ENCODE measurements at regions not wholly inside any gene's neighbourhood (a gene's known extent, or its start where the extent isn't known, plus 50 kb on each side); places are given as distances from the start of the nearest gene placed in this dataset.
"Not testable (repeated sequence)": the region's sequence is repeated elsewhere in the genome, so short reads cannot be mapped to it uniquely, and the experiment has no call there.

GRCh38 chr1:58051187-58051586, 495.3 kb downstream of the OMA1 start:
- not testable (repeated sequence) for DNase-seq

- DNase-seq: no peak
Measured at GRCh38 chr1:58047265-58047858, 499.2 kb downstream of the OMA1 start.

GRCh38 chr1:58045094-58045705, 501.3 kb downstream of the OMA1 start:
- no peak for DNase-seq

GRCh38 chr1:58041621-58042020, 504.9 kb downstream of the OMA1 start:
- no peak for DNase-seq

GRCh38 chr1:58038574-58038973, 508.0 kb downstream of the OMA1 start:
- DNase-seq: no peak

- no peak for DNase-seq
Measured at GRCh38 chr1:58035523-58035922, 511.0 kb downstream of the OMA1 start.

- DNase-seq: no peak
Measured at GRCh38 chr1:58033311-58033710, 513.2 kb downstream of the OMA1 start.

- no peak for DNase-seq
Measured at GRCh38 chr1:58032611-58033073, 513.9 kb downstream of the OMA1 start.

GRCh38 chr1:58031416-58031815, 515.1 kb downstream of the OMA1 start:
- no peak for DNase-seq

- no peak for DNase-seq
Measured at GRCh38 chr1:58030456-58030855, 516.1 kb downstream of the OMA1 start.

- no peak for DNase-seq
Measured at GRCh38 chr1:58017641-58018040, 528.9 kb downstream of the OMA1 start.

- DNase-seq: no peak
Measured at GRCh38 chr1:58013237-58013636, 533.3 kb downstream of the OMA1 start.

GRCh38 chr1:58011978-58012377, 534.5 kb downstream of the OMA1 start:
- no peak for DNase-seq

- DNase-seq: no peak
Measured at GRCh38 chr1:58006421-58007046, 540.0 kb downstream of the OMA1 start.

GRCh38 chr1:58005212-58005611, 541.3 kb downstream of the OMA1 start:
- DNase-seq: no peak

- no peak for DNase-seq
Measured at GRCh38 chr1:58003988-58004387, 542.5 kb downstream of the OMA1 start.

GRCh38 chr1:58003059-58003458, 543.5 kb downstream of the OMA1 start:
- DNase-seq: no peak

GRCh38 chr1:58000821-58001220, 545.7 kb downstream of the OMA1 start:
- no peak for DNase-seq

- DNase-seq: no peak
Measured at GRCh38 chr1:58000116-58000515, 546.4 kb downstream of the OMA1 start.

- no peak for DNase-seq
Measured at GRCh38 chr1:57996400-57996799, 550.1 kb downstream of the OMA1 start.

GRCh38 chr1:57991289-57991688, 555.2 kb downstream of the OMA1 start:
- no peak for DNase-seq

- no peak for DNase-seq
Measured at GRCh38 chr1:57989877-57990276, 556.6 kb downstream of the OMA1 start.

GRCh38 chr1:57987523-57987922, 559.0 kb downstream of the OMA1 start:
- no peak for DNase-seq

- DNase-seq: no peak
Measured at GRCh38 chr1:57986432-57986831, 560.1 kb downstream of the OMA1 start.

GRCh38 chr1:57984277-57984676, 560.4 kb upstream of the DAB1 start:
- DNase-seq: no peak

All from CD4-positive, alpha-beta T cell treated with Interferon gamma for 1 hour (primary cell).